ENCODE measurements at regions not wholly inside any gene's neighbourhood (a gene's known extent, or its start where the extent isn't known, plus 50 kb on each side); places are given as distances from the start of the nearest gene placed in this dataset.

DNA sequence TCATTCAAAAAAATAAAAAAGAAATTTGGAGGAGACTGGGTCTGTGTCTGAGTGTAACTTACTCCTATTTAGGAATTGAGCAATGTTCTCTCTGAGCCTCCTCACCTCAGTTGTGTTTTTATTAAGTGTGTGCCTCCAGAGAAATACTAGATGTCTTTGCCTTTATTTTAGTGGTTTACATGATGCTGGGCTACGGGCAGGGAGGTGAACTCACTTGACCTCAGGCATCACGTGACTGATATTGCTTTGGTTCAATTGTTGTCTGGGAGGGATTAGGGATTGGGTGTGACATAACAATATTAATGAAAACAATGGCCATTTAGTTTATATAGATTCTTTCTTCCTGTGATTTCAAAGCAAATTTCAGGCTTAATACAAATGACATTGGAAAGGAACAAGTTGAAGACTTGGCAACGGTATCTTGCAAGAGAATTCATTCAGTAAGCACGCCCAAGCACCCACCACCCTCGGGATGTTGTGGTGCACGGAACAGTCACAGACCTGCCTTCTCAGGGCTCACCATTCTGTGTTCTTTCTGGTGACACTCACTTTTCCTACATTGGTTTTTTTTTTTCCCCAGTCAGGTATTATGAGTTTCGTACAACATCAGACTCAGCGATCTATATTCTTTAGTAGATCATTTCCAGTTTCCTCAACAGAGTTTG, 77.5 kb downstream of the BMP4 start:
- no peak for ATAC-seq
- no peak for TF ChIP-seq TP53 (CRISPR knock-in tag; IDR thresholded peaks at IDR 0.05)
- TF ChIP-seq, protein P1, sequence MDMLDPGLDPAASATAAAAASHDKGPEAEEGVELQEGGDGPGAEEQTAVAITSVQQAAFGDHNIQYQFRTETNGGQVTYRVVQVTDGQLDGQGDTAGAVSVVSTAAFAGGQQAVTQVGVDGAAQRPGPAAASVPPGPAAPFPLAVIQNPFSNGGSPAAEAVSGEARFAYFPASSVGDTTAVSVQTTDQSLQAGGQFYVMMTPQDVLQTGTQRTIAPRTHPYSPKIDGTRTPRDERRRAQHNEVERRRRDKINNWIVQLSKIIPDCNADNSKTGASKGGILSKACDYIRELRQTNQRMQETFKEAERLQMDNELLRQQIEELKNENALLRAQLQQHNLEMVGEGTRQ (IDR thresholded peaks at IDR 0.05): peak; percentile 21; the same call in 1 of the 2 replicates
- CTCF ChIA-PET: no interaction called here

DNA sequence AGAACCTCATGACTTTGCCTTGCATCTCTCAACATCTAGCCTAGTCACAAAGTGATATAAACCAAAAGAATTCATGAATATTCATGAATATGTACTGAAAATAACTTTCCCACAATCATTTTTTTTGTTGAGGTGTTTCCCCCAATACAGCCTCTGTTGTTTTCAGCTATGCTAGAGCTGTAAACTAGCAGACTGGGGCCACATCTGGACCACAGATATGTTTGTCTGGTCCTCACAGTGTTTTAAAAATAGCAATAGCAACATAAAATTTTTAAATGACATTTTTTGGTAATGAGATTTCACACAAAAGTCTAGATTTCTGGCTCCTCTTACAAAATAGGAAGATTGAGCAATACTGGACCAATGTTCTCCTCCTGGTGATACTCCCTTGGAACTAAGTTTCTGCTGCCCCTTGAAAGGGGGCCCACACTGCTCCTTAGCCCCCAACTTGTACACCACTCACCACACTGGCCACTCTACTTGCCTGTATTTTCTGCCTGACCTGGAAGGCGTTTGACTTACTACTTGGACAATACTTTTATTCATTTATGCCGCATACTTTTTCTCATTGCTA, 81.2 kb downstream of the BMP4 start:
- H3K4me2 ChIP-seq: no peak overlapping the region
- FAIRE-seq (no peak), ATAC-seq (no peak), DNase-seq (ENCODE audit: low read depth in 1 of 2, low spot score in 1 of 2) (no peak)
- CTCF ChIA-PET: interaction anchor here (1.0 kb wide), 1 partner anchor 52 kb away, joined by 4 read pairs; no protein-coding TSS in a partner anchor
- TF ChIP-seq, protein P2, sequence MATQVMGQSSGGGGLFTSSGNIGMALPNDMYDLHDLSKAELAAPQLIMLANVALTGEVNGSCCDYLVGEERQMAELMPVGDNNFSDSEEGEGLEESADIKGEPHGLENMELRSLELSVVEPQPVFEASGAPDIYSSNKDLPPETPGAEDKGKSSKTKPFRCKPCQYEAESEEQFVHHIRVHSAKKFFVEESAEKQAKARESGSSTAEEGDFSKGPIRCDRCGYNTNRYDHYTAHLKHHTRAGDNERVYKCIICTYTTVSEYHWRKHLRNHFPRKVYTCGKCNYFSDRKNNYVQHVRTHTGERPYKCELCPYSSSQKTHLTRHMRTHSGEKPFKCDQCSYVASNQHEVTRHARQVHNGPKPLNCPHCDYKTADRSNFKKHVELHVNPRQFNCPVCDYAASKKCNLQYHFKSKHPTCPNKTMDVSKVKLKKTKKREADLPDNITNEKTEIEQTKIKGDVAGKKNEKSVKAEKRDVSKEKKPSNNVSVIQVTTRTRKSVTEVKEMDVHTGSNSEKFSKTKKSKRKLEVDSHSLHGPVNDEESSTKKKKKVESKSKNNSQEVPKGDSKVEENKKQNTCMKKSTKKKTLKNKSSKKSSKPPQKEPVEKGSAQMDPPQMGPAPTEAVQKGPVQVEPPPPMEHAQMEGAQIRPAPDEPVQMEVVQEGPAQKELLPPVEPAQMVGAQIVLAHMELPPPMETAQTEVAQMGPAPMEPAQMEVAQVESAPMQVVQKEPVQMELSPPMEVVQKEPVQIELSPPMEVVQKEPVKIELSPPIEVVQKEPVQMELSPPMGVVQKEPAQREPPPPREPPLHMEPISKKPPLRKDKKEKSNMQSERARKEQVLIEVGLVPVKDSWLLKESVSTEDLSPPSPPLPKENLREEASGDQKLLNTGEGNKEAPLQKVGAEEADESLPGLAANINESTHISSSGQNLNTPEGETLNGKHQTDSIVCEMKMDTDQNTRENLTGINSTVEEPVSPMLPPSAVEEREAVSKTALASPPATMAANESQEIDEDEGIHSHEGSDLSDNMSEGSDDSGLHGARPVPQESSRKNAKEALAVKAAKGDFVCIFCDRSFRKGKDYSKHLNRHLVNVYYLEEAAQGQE (IDR thresholded peaks at IDR 0.05): no peak
- TF ChIP-seq CBX2 (IDR thresholded peaks at IDR 0.05; ENCODE audit: borderline replicate concordance, low read depth) (no peak), EHF (CRISPR knock-in tag; IDR thresholded peaks at IDR 0.05) (no peak), POLR2AphosphoS2 (conservative IDR thresholded peaks at IDR 0.05; ENCODE audit: low read length) (no peak), HOXB5 (CRISPR knock-in tag; IDR thresholded peaks at IDR 0.05) (no peak), CHD4 (IDR thresholded peaks at IDR 0.05; ENCODE audit: borderline replicate concordance) (no peak), HEYL (CRISPR knock-in tag; IDR thresholded peaks at IDR 0.05) (no peak), PHF8 (IDR thresholded peaks at IDR 0.05; ENCODE audit: borderline replicate concordance, low read depth) (no peak), FOSL2 (IDR thresholded peaks at IDR 0.05) (no peak), FOSL2 (CRISPR knock-in tag; IDR thresholded peaks at IDR 0.05) (no peak)
- TF ChIP-seq, protein P3, sequence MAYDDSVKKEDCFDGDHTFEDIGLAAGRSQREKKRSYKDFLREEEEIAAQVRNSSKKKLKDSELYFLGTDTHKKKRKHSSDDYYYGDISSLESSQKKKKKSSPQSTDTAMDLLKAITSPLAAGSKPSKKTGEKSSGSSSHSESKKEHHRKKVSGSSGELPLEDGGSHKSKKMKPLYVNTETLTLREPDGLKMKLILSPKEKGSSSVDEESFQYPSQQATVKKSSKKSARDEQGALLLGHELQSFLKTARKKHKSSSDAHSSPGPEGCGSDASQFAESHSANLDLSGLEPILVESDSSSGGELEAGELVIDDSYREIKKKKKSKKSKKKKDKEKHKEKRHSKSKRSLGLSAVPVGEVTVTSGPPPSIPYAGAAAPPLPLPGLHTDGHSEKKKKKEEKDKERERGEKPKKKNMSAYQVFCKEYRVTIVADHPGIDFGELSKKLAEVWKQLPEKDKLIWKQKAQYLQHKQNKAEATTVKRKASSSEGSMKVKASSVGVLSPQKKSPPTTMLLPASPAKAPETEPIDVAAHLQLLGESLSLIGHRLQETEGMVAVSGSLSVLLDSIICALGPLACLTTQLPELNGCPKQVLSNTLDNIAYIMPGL (CRISPR knock-in tag; IDR thresholded peaks at IDR 0.05; ENCODE audit: borderline replicate concordance): no peak
- TF ChIP-seq, protein P4, sequence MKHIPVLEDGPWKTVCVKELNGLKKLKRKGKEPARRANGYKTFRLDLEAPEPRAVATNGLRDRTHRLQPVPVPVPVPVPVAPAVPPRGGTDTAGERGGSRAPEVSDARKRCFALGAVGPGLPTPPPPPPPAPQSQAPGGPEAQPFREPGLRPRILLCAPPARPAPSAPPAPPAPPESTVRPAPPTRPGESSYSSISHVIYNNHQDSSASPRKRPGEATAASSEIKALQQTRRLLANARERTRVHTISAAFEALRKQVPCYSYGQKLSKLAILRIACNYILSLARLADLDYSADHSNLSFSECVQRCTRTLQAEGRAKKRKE (CRISPR knock-in tag; IDR thresholded peaks at IDR 0.05; ENCODE audit: low read depth): no peak
- H3K4me3 ChIP-seq: no peak overlapping the region
- peaks cover 2% of the 10 kb centered on the region for H3K4me1 ChIP-seq
- WGBS (ENCODE audit: missing lambda C conversion rate): 90% methylated on average over 2 of the region's 2 CpGs
- H3K27ac ChIP-seq: no peak overlapping the region
- POLR2A ChIA-PET: no interaction called here
- no peaks in the 10 kb centered on the region for H3K9me3 ChIP-seq

More for the DNA sequence above, 77.5 kb downstream of the BMP4 start:
- Histone ChIP-seq H3K27ac (no peak overlapping the region), H3K4me1 (peaks cover 31% of the 10 kb centered on the region), H3K4me2 (no peak overlapping the region), H3K4me3 (no peak overlapping the region), H3K9me3 (no peaks in the 10 kb centered on the region)
- WGBS (ENCODE audit: missing lambda C conversion rate): 80% methylated on average over 8 of the region's 8 CpGs
- FAIRE-seq: no peak
- POLR2A ChIA-PET: no interaction called here
- no peak for DNase-seq (ENCODE audit: low read depth in 1 of 2, low spot score in 1 of 2)

Measured in A549 (cell line).